Esophagus (tissue), 2 donors: ENCODE measurements at regions not wholly inside any gene's neighbourhood (a gene's known extent, or its start where the extent isn't known, plus 50 kb on each side); places are given as distances from the start of the nearest gene placed in this dataset.

Source experiments
- H3K27ac ChIP-seq, 2 donors: one replicate each; pipeline ENCODE4 v1.5.1; 2013; ENCODE audit warnings: low read depth in 2 of 2, mild to moderate bottlenecking in 2 of 2, inconsistent platforms in 1 of 2, low read length in 1 of 2, moderate library complexity in 1 of 2
- H3K27me3 ChIP-seq, 2 donors: one replicate each; pipeline ENCODE4 v1.6.1; 2013; ENCODE audit warnings: low read length in 2 of 2, control low read depth in 1 of 2, mild to moderate bottlenecking in 1 of 2; ENCODE audit not compliant: insufficient read depth in 2 of 2, control insufficient read depth in 1 of 2
- H3K36me3 ChIP-seq, 2 donors: one replicate each; pipeline ENCODE4 v1.6.1; 2013; ENCODE audit warnings: low read length in 1 of 2; ENCODE audit not compliant: control insufficient read depth in 2 of 2, insufficient read depth in 2 of 2
- H3K4me1 ChIP-seq, 2 donors: one replicate each; pipeline ENCODE4 v1.6.1; 2013; ENCODE audit warnings: low read length in 1 of 2; ENCODE audit not compliant: control insufficient read depth in 2 of 2, insufficient read depth in 2 of 2
- H3K4me3 ChIP-seq, 2 donors: one replicate each; pipeline ENCODE4 v1.5.1; 2013; ENCODE audit warnings: low read length in 2 of 2, mild to moderate bottlenecking in 2 of 2, low read depth in 1 of 2, moderate library complexity in 1 of 2
- H3K9me3 ChIP-seq, 2 donors: one replicate each; pipeline ENCODE4 v1.6.1; 2013; ENCODE audit warnings: mild to moderate bottlenecking in 2 of 2, low read depth in 1 of 2, low read length in 1 of 2, moderate library complexity in 1 of 2; ENCODE audit not compliant: control insufficient read depth in 2 of 2, insufficient read depth in 1 of 2
- whole genome bisulfite sequencing, 2 donors: extraction: QIAGEN DNeasy Blood & Tissue Kit; methylation state at CpG; one replicate each; pipeline ENCODE4 v1.1.7; 2013; 5-methylcytosine and 5-hydroxymethylcytosine counted together
- donor health status: healthy with polysubstance abuse.
- donor health status: Bipolar disorder and iron deficiency.

- no peaks in the 10 kb centered on the region for H3K27me3 ChIP-seq
- peaks cover 0 to 2% of the 10 kb centered on the region in 2 donors for H3K9me3 ChIP-seq
- WGBS, 2 donors, result 67 to 71% methylated on average over 7 of the region's 7 CpGs
- no peaks in the 10 kb centered on the region for H3K36me3 ChIP-seq
- H3K27ac ChIP-seq, result no peak overlapping the region
- H3K4me3 ChIP-seq, result no peak overlapping the region
- H3K4me1 ChIP-seq, result no peaks in the 10 kb centered on the region
Measured at GRCh38 chr13:22422712-22423111, 751.8 kb downstream of the FGF9 start.

GRCh38 chr13:22423261-22423660, 752.4 kb downstream of the FGF9 start:
- H3K36me3 ChIP-seq, result no peaks in the 10 kb centered on the region
- no peaks in the 10 kb centered on the region for H3K27me3 ChIP-seq
- 89% methylated on average over 1 of the region's 1 CpG for WGBS, 2 donors
- no peak overlapping the region for H3K4me3 ChIP-seq
- H3K4me1 ChIP-seq, result no peaks in the 10 kb centered on the region
- peaks cover 0 to 2% of the 10 kb centered on the region in 2 donors for H3K9me3 ChIP-seq
- H3K27ac ChIP-seq, result no peak overlapping the region

GRCh38 chr13:22425087-22425486, 754.2 kb downstream of the FGF9 start:
- Histone ChIP-seq H3K4me1 (no peaks in the 10 kb centered on the region), H3K9me3 (peaks cover 0 to 2% of the 10 kb centered on the region in 2 donors), H3K36me3 (no peaks in the 10 kb centered on the region), H3K4me3 (no peak overlapping the region), H3K27me3 (no peaks in the 10 kb centered on the region), H3K27ac (no peak overlapping the region)
- WGBS, 2 donors, result 78 to 79% methylated on average over 4 of the region's 4 CpGs

- H3K27me3 ChIP-seq, result no peaks in the 10 kb centered on the region
- H3K4me3 ChIP-seq, result no peak overlapping the region
- H3K4me1 ChIP-seq, result no peaks in the 10 kb centered on the region
- WGBS, 2 donors, result 88 to 89% methylated on average over 3 of the region's 3 CpGs
- no peaks in the 10 kb centered on the region for H3K36me3 ChIP-seq
- H3K27ac ChIP-seq, result no peak overlapping the region
- peaks cover 0 to 2% of the 10 kb centered on the region in 2 donors for H3K9me3 ChIP-seq
Measured at GRCh38 chr13:22427066-22427465, 753.7 kb upstream of the SGCG start.

DNA sequence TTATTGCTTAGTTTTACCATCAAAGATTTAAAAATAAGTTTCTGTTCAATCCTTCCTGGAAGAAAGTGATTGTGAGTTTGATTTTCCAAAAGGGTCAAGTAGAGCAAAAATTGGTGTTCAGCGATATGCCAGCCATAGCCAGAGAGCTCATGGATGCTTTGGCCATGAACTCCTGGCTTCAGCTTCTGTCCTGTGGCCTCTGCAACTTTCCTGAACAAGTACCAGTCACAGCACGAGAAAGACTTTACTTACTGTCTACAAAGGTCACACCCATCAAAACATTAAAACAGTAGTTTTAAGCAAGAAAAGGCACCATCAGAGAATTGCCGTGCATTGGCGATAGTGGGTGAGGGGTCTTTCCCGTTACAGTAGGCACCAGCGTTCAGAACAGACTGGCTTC, 753.0 kb upstream of the SGCG start:
- no peaks in the 10 kb centered on the region for H3K4me1 ChIP-seq
- 85 to 87% methylated on average over 6 of the region's 6 CpGs for WGBS, 2 donors
- H3K27ac ChIP-seq, result no peak overlapping the region

DNA sequence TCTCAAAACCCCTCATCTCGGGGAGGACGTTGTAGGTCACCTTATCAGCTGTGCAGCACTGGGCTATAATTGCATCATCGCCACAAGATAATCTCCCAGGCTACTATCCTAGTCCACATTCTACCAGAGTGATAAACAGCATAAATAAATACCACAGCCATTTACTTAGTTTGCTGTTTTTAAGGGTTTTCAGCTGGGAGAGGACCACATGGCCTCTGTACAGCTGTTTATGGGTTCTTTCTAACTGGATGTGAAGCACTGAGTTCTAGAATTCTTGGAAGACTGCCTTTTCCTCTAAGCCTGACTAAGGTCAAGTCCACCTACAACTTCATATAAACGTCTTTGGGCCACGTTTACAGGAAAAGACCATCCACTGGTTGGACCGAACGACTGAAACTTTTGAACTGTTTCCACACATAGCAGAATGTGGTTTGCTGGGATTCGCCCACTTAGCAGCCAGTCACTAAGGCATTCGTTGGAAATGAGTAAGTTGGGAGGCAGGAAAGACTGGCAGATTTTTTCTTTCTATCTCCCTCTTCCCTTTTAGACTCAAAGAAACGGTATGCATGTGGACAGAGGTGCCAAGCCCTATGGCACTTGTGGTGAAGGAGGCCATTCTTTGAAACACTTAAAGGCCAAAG, 752.5 kb upstream of the SGCG start:
- Histone ChIP-seq H3K27ac (no peak overlapping the region), H3K4me1 (no peaks in the 10 kb centered on the region), H3K36me3 (no peaks in the 10 kb centered on the region), H3K27me3 (no peaks in the 10 kb centered on the region), H3K9me3 (peaks cover 0 to 2% of the 10 kb centered on the region in 2 donors), H3K4me3 (no peak overlapping the region)
- WGBS, 2 donors, result 66 to 71% methylated on average over 10 of the region's 10 CpGs

More for the DNA sequence above, 753.0 kb upstream of the SGCG start:
- no peak overlapping the region for H3K4me3 ChIP-seq
- peaks cover 0 to 2% of the 10 kb centered on the region in 2 donors for H3K9me3 ChIP-seq
- H3K36me3 ChIP-seq, result no peaks in the 10 kb centered on the region
- no peaks in the 10 kb centered on the region for H3K27me3 ChIP-seq

- H3K4me3 ChIP-seq, result no peak overlapping the region
- peaks cover 0 to 3% of the 10 kb centered on the region in 2 donors for H3K9me3 ChIP-seq
- H3K27me3 ChIP-seq, result no peaks in the 10 kb centered on the region
- H3K27ac ChIP-seq, result no peak overlapping the region
- no peaks in the 10 kb centered on the region for H3K36me3 ChIP-seq
- no peaks in the 10 kb centered on the region for H3K4me1 ChIP-seq
Measured at GRCh38 chr13:22432690-22433089, 748.1 kb upstream of the SGCG start.

- H3K27ac ChIP-seq, result no peak overlapping the region
- no peaks in the 10 kb centered on the region for H3K4me1 ChIP-seq
- no peaks in the 10 kb centered on the region for H3K27me3 ChIP-seq
- no peaks in the 10 kb centered on the region for H3K36me3 ChIP-seq
- 65 to 67% methylated on average over 7 of the region's 7 CpGs for WGBS, 2 donors
- no peaks in the 10 kb centered on the region for H3K9me3 ChIP-seq
- H3K4me3 ChIP-seq, result no peak overlapping the region
Measured at GRCh38 chr13:22447132-22447886, 733.5 kb upstream of the SGCG start.

GRCh38 chr13:22449251-22449650, 731.5 kb upstream of the SGCG start:
- Histone ChIP-seq H3K27me3 (no peaks in the 10 kb centered on the region), H3K36me3 (no peaks in the 10 kb centered on the region), H3K4me1 (no peaks in the 10 kb centered on the region), H3K4me3 (no peak overlapping the region), H3K9me3 (no peaks in the 10 kb centered on the region), H3K27ac (no peak overlapping the region)
- WGBS, 2 donors, result 81 to 92% methylated on average over 5 of the region's 5 CpGs

- Histone ChIP-seq H3K9me3 (peaks cover 0 to 1% of the 10 kb centered on the region in 2 donors), H3K4me1 (no peaks in the 10 kb centered on the region), H3K36me3 (no peaks in the 10 kb centered on the region), H3K27ac (no peak overlapping the region), H3K4me3 (no peak overlapping the region), H3K27me3 (no peaks in the 10 kb centered on the region)
- WGBS, 2 donors, result 34 to 47% methylated on average over 5 of the region's 5 CpGs
Measured at GRCh38 chr13:22451327-22451741, 729.4 kb upstream of the SGCG start.
